HG02870 (cell line): ENCODE measurements at regions not wholly inside any gene's neighbourhood (a gene's known extent, or its start where the extent isn't known, plus 50 kb on each side); places are given as distances from the start of the nearest gene placed in this dataset.

Source experiments
- ATAC-seq: cut with Tn5 transposase; IDR thresholded peaks from one replicate; pipeline ENCODE4 v1.9.1; 2021; ENCODE audit warnings: mild to moderate bottlenecking, moderate library complexity; ENCODE audit not compliant: unreplicated experiment

- no peak for ATAC-seq
Observed at GRCh38 chr4:96753216-96753615, 913.3 kb downstream of the PDHA2 start.

GRCh38 chr4:96755569-96756484, 915.9 kb downstream of the PDHA2 start:
- no peak for ATAC-seq

- no peak for ATAC-seq
Observed at GRCh38 chr4:96756584-96756983, 916.7 kb downstream of the PDHA2 start.

- ATAC-seq, result no peak
Observed at GRCh38 chr4:96763546-96763945, 923.7 kb downstream of the PDHA2 start.

GRCh38 chr4:96766359-96766758, 926.5 kb downstream of the PDHA2 start:
- ATAC-seq, result no peak

- no peak for ATAC-seq
Observed at GRCh38 chr4:96767815-96768480, 928.1 kb downstream of the PDHA2 start.

GRCh38 chr4:96775501-96775900, 935.6 kb downstream of the PDHA2 start:
- ATAC-seq, result no peak

GRCh38 chr4:96776920-96777527, 937.1 kb downstream of the PDHA2 start:
- ATAC-seq, result no peak

- no peak for ATAC-seq
Observed at GRCh38 chr4:96784336-96784735, 944.4 kb downstream of the PDHA2 start.

GRCh38 chr4:96786306-96786705, 946.4 kb downstream of the PDHA2 start:
- no peak for ATAC-seq

GRCh38 chr4:96787766-96788165, 947.9 kb downstream of the PDHA2 start:
- ATAC-seq, result no peak

GRCh38 chr4:96809563-96809962, 969.7 kb downstream of the PDHA2 start:
- no peak for ATAC-seq

- no peak for ATAC-seq
Observed at GRCh38 chr4:96827086-96827485, 987.2 kb downstream of the PDHA2 start.

- ATAC-seq, result no peak
Observed at GRCh38 chr4:96833831-96834230, 993.9 kb downstream of the PDHA2 start.

GRCh38 chr4:96835991-96836390, 996.1 kb downstream of the PDHA2 start:
- no peak for ATAC-seq

GRCh38 chr4:96839441-96839840, 999.5 kb downstream of the PDHA2 start:
- ATAC-seq, result no peak

- no peak for ATAC-seq
Observed at GRCh38 chr4:96841801-96842200, 1001.9 kb downstream of the PDHA2 start.

- no peak for ATAC-seq
Observed at GRCh38 chr4:96844858-96845490, 1005.1 kb downstream of the PDHA2 start.

- no peak for ATAC-seq
Observed at GRCh38 chr4:96845819-96846218, 1005.9 kb downstream of the PDHA2 start.

GRCh38 chr4:96874657-96875056, 1034.8 kb downstream of the PDHA2 start:
- ATAC-seq, result no peak

GRCh38 chr4:96879527-96879926, 1039.6 kb downstream of the PDHA2 start:
- no peak for ATAC-seq
